ENCODE measurements at regions not wholly inside any gene's neighbourhood (a gene's known extent, or its start where the extent isn't known, plus 50 kb on each side); places are given as distances from the start of the nearest gene placed in this dataset.

- H3K4me3 ChIP-seq (replicated peaks; ENCODE audit: low read depth, low read length), result no peak overlapping the region
- TF ChIP-seq CTCF (IDR thresholded peaks at IDR 0.05; ENCODE audit: low read depth, low read length, missing control alignments), result no peak
- DNase-seq (ENCODE audit: extremely low read depth, low read depth), result no peak
Measured at GRCh38 chr1:103191327-103191726, 83.0 kb upstream of the COL11A1 start.

GRCh38 chr1:103190766-103191165, 82.4 kb upstream of the COL11A1 start:
- DNase-seq (ENCODE audit: extremely low read depth, low read depth), result no peak
- TF ChIP-seq CTCF (IDR thresholded peaks at IDR 0.05; ENCODE audit: low read depth, low read length, missing control alignments), result no peak
- no peak overlapping the region for H3K4me3 ChIP-seq (replicated peaks; ENCODE audit: low read depth, low read length)

GRCh38 chr1:103187673-103188072, 79.4 kb upstream of the COL11A1 start:
- H3K4me3 ChIP-seq (replicated peaks; ENCODE audit: low read depth, low read length), result no peak overlapping the region
- no peak for DNase-seq (ENCODE audit: extremely low read depth, low read depth)
- TF ChIP-seq CTCF (IDR thresholded peaks at IDR 0.05; ENCODE audit: low read depth, low read length, missing control alignments), result no peak

GRCh38 chr1:103180660-103181059, 72.3 kb upstream of the COL11A1 start:
- DNase-seq (ENCODE audit: extremely low read depth, low read depth), result peak; percentile 85

GRCh38 chr1:103177108-103177775, 68.9 kb upstream of the COL11A1 start:
- no peak for DNase-seq (ENCODE audit: extremely low read depth, low read depth)
- no peak for TF ChIP-seq CTCF (IDR thresholded peaks at IDR 0.05; ENCODE audit: low read depth, low read length, missing control alignments)
- H3K4me3 ChIP-seq (replicated peaks; ENCODE audit: low read depth, low read length), result no peak overlapping the region

More at GRCh38 chr1:103180660-103181059, 72.3 kb upstream of the COL11A1 start:
- no peak overlapping the region for H3K4me3 ChIP-seq (replicated peaks; ENCODE audit: low read depth, low read length)
- no peak for TF ChIP-seq CTCF (IDR thresholded peaks at IDR 0.05; ENCODE audit: low read depth, low read length, missing control alignments)

GRCh38 chr1:103171041-103171590, 62.8 kb upstream of the COL11A1 start:
- no peak for TF ChIP-seq CTCF (IDR thresholded peaks at IDR 0.05; ENCODE audit: low read depth, low read length, missing control alignments)
- no peak overlapping the region for H3K4me3 ChIP-seq (replicated peaks; ENCODE audit: low read depth, low read length)
- DNase-seq (ENCODE audit: extremely low read depth, low read depth), result no peak

Data from HFF-Myc (cell line).